Panc1 (cell line): ENCODE measurements at regions not wholly inside any gene's neighbourhood (a gene's known extent, or its start where the extent isn't known, plus 50 kb on each side); places are given as distances from the start of the nearest gene placed in this dataset.
A peak's percentile ranks its signal among the peaks of the same experiment; 100 is the strongest.
"Not testable (repeated sequence)": the region's sequence is repeated elsewhere in the genome, so short reads cannot be mapped to it uniquely, and the experiment has no call there.

ENCODE experiments used
- ATAC-seq: fragments of 200-7000 bp; cut with Tn5 transposase; 2 replicates; pipeline ENCODE4 v1.9.1; 2020; ENCODE audit warnings: mild to moderate bottlenecking, moderate library complexity
- BruUV-seq: library from RNA; stranded (reverse); fragments of 400-500 nt; replicated peaks from 2 replicates; lab custom pipeline; 2021; lab: Mats Ljungman, UMichigan
- CTCF ChIA-PET: fragments of 300-600 bp; sonication (Branson Sonifier 250); formaldehyde crosslinking; loops from one replicate; lab custom pipeline; 2022; ENCODE audit warnings: antibody characterized with exemption; lab: Charles Lee
- POLR2A ChIA-PET: fragments of 300-600 bp; sonication (Branson Sonifier 250); formaldehyde crosslinking; loops from one replicate; lab custom pipeline; 2022; ENCODE audit warnings: antibody characterized with exemption; lab: Charles Lee
- DNase-seq: peaks from one replicate; pipeline ENCODE4 v3.0.0-alpha.2; 2010; ENCODE audit warnings: low read depth, low spot score
- H3K27ac ChIP-seq: 2 replicates; pipeline ENCODE4 v1.5.1; 2011; ENCODE audit warnings: mild to moderate bottlenecking, low read length, inconsistent platforms
- H3K27me3 ChIP-seq: fragments of 200-500 bp; sonication (Bioruptor generic); 2 replicates; pipeline ENCODE4 v1.6.0; 2014; ENCODE audit warnings: low read length, inconsistent platforms; ENCODE audit not compliant: control insufficient read depth, insufficient read depth
- H3K36me3 ChIP-seq: fragments of 200-500 bp; sonication (Bioruptor generic); 2 replicates; pipeline ENCODE4 v1.5.1; 2014; ENCODE audit warnings: inconsistent platforms, mild to moderate bottlenecking, low read length, moderate library complexity; ENCODE audit not compliant: control insufficient read depth, insufficient read depth
- H3K4me1 ChIP-seq: 2 replicates; pipeline ENCODE4 v1.5.1; 2011; ENCODE audit warnings: inconsistent platforms, mild to moderate bottlenecking, low read length, moderate library complexity; ENCODE audit not compliant: control insufficient read depth, insufficient read depth
- H3K4me3 ChIP-seq, 2 experiments: 2 replicates each; pipeline ENCODE4 v1.5.1; 2011 to 2012; ENCODE audit warnings: low read depth in 2 of 2, low read length in 2 of 2, mild to moderate bottlenecking in 2 of 2, inconsistent platforms in 1 of 2, moderate library complexity in 1 of 2
- H3K9me3 ChIP-seq: fragments of 200-500 bp; sonication (Bioruptor generic); 2 replicates; pipeline ENCODE4 v1.5.1; 2014; ENCODE audit warnings: low read depth, mild to moderate bottlenecking, inconsistent platforms, low read length, moderate library complexity; ENCODE audit not compliant: control insufficient read depth, insufficient read depth
- in situ Hi-C: cut with HindIII; loops from 2 replicates; pipeline ENCODE4 v1.10.0; 2016; ENCODE audit warnings: low sequenced_read_pairs, low pct_unique_long_range_greater_than_20kb
- intact Hi-C: fragments of 100-400 bp; cut with micrococcal nuclease; formaldehyde crosslinking; loops from one replicate; pipeline ENCODE4 v1.10.0; 2022; ENCODE audit not compliant: unreplicated experiment

DNA sequence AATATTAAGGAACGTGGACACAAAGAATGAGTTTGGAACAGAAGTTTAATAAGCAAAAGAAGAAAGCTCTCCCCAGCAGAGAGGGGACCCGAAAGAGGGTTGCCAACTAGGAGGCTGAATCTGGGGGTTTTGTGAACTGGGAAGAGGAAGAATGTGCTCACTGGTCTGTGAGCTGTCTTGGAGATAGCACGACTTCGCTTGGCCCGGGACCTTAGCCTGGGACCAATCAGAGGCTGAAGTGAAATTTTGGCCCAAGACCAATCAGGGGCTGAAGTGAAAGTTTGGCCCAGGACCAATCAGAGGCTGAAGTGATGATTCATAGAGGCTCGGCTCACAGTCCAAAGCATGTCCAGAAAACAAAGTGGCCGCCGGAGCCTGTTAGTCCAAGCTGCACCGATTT lies 148.0 kb upstream of the ZNF337 start:
- DNase-seq, H3K27me3 ChIP-seq, H3K9me3 ChIP-seq, H3K36me3 ChIP-seq, in situ Hi-C loops, ATAC-seq, H3K4me1 ChIP-seq, POLR2A ChIA-PET, BruUV-seq, intact Hi-C loops, H3K4me3 ChIP-seq, H3K27ac ChIP-seq, CTCF ChIA-PET: not testable (repeated sequence)

DNA sequence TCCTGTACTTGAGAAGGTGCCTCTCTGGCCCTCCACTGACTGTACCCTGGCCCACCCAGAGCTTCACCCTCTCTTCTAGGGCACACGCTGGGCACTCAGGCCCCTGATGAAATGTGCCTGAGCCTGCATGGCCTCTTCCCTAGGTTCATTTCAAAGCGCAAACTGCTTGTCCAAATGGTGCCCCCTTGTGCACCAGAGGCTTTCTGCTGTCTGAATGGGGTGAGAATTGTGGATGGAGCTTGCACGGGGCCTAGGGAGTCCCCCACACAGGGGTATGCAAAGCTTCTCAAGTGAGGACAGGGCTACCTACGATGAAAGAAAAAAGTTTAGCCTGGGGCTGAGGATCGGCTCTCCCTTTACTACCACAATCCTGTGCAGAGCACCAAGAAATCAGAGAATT lies 116.9 kb upstream of the ZNF337 start:
- ATAC-seq, H3K9me3 ChIP-seq, H3K36me3 ChIP-seq, H3K4me3 ChIP-seq, BruUV-seq, in situ Hi-C loops, H3K27ac ChIP-seq, H3K4me1 ChIP-seq, CTCF ChIA-PET, POLR2A ChIA-PET, intact Hi-C loops, DNase-seq, H3K27me3 ChIP-seq: not testable (repeated sequence)

DNA sequence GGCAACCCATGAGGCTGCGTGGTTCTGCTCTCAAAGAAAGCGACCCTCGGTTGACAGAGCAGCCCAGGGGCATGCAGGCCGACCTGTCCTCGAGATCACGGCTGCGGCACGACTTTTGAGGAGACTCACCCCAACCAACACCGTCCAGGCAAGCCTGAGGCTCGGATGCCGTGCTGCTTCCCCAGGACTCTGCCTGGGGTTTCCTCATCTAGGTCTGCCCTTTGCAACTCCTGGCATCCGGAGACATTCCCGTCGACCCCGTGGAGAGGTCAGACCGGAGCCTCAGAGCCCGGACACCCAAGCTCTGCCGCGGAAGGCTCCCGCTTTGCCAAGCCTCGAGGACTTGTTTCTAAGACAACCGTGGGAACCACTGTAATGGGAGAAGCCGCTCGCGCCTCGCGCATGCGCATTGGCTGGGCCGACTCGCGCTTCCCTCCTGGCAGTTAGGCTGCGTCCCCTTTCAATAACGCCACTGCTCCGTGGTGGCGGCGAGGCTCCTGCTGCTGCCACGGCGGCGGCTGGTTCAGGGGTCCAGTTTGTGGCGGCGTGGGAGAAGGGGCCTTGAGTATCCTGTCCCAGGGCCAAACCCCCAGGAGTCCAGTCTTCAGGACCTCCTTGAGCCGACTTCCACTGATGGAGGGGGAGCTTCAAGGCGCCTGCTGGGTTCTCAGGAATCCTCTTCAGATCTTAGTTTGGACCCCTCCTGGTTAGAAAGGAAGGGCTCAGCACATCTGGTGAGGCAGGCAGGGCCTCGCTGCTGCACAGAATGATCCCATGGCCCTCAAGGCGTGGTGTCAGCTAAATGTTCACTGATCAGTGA lies 101.7 kb upstream of the ZNF337 start:
- H3K9me3 ChIP-seq, BruUV-seq, DNase-seq, intact Hi-C loops, in situ Hi-C loops, H3K36me3 ChIP-seq, CTCF ChIA-PET, H3K4me3 ChIP-seq, H3K27ac ChIP-seq, H3K4me1 ChIP-seq, POLR2A ChIA-PET, H3K27me3 ChIP-seq: not testable (repeated sequence)
- ATAC-seq = peak; percentile 90

DNA sequence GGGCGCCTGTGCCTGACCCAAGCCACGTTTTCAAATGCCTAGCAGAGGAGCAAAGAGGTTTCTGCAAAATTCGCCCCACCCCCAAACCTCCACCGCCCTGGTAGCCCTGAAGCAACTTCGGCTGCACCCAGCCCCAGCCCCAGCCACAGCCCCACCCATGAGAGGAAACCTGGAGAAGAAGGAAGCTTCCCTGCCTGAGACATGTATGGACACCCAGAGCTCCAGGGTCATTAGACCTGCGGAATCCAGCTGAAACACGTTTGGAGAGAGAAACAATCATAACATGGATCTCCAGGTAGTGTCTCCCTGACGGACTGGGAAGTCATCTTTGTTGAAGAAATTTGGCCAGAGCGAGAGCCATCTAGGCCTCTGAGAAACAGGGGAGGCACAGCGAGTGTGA lies 100.4 kb upstream of the ZNF337 start:
- H3K4me1 ChIP-seq, intact Hi-C loops, ATAC-seq, DNase-seq, H3K27me3 ChIP-seq, H3K9me3 ChIP-seq, BruUV-seq, H3K36me3 ChIP-seq, CTCF ChIA-PET, POLR2A ChIA-PET, in situ Hi-C loops, H3K4me3 ChIP-seq, H3K27ac ChIP-seq: not testable (repeated sequence)

DNA sequence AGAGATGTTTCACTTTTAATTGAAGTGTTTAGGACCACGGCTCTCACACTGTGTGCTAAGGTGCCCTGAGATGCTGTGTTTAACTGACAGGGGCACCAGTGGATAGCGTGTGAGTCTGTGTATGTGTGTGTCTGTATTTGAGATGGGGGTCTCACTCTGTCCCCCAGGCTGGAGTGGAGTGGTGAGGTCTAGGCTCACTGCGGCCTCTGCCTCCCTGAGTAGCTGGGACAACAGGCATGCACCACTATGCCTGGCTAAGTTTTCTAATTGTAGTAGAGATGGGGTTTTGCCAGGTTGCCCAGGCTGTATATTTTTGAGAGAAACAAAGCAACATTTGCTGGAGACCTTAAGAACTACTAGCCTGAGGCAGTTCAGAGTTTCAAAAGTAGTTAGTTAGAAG lies 80.6 kb upstream of the ZNF337 start:
- H3K36me3 ChIP-seq, DNase-seq, intact Hi-C loops, H3K4me1 ChIP-seq, H3K27me3 ChIP-seq, H3K4me3 ChIP-seq, H3K27ac ChIP-seq, POLR2A ChIA-PET, H3K9me3 ChIP-seq, ATAC-seq, BruUV-seq, CTCF ChIA-PET, in situ Hi-C loops: not testable (repeated sequence)

DNA sequence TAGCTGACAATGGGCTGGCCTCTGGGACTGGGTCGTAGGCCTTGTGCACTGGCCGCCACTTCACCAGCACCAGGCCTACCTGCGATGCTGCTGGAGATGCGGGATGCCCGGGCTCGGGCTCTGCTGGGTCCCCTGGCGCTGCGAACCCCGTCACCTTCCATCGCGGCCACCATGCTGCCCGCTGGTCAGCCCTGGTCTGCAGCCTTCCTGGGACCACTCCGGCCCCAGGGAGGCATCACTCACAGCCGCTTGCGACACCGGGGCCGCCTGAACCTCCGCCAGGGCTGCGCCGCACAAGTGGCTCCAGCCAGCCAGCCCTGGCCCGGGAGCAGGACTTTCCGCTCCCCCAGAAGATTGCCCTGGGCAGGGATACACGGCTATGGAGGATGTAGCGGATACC lies 78.1 kb upstream of the ZNF337 start:
- in situ Hi-C loops = not testable (repeated sequence)

DNA sequence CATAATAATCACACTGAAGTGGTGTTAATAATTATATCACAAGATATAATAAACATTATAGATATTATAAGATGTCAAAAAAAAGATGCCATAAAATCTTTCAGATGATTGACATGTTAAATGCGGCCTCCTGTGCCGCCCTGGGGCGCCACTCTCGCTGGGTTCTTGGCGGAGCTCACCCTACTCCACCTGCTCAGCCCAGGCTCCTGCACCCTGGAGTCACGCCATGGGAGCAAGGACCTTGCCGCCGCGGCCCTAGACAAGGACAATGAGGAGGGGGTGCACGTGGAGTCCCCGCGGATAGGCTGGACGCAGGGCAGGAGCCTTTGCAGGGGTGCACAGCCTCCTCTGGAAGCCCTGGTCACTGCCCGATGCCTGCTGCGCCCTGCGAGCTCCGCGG lies 77.5 kb upstream of the ZNF337 start:
- DNase-seq, H3K4me3 ChIP-seq, intact Hi-C loops, H3K27ac ChIP-seq, POLR2A ChIA-PET, CTCF ChIA-PET, ATAC-seq, H3K4me1 ChIP-seq, H3K9me3 ChIP-seq, in situ Hi-C loops, H3K36me3 ChIP-seq, H3K27me3 ChIP-seq, BruUV-seq: not testable (repeated sequence)

More for the DNA sequence above, 78.1 kb upstream of the ZNF337 start:
- POLR2A ChIA-PET, ATAC-seq, BruUV-seq, H3K27ac ChIP-seq, H3K27me3 ChIP-seq, DNase-seq, H3K4me1 ChIP-seq, intact Hi-C loops, CTCF ChIA-PET, H3K9me3 ChIP-seq, H3K36me3 ChIP-seq, H3K4me3 ChIP-seq: not testable (repeated sequence)
